ENCODE measurements at regions not wholly inside any gene's neighbourhood (a gene's known extent, or its start where the extent isn't known, plus 50 kb on each side); places are given as distances from the start of the nearest gene placed in this dataset.

DNA sequence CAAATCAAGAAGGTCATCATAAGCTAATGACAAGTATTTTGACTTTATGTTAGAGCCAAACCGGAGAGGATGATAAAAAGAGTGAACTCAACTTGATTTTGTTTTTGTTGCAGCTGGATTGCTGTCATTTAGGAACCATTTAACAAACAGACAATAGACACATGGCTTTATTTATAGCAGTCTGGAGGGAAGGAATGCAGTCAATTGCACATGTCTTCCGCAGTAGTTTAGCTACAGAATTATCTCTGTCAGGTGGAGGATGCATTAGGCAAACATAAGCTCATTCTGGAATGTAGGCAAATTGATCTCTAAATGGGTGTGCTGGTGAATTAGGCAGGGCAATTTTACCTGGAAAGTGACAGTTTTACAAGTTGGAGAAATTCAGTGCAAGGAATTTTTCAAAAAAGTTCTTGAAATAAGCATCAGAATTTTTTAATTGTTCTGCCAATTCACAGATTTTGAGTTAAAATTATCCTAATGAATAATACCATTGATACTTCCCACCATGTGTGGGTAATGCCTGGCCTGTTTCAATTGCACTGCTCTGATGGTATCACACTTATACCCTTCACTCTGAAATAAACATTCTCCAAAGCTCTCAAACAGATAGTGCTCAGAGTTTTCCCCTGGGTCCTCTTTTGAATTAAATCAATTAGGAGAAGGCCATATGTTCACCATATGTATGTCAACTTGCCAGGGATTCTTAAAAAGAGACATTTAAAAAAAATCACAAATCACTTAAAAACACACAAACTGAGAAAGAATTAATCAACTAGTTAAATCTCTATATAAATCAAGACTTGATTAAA, 318.3 kb downstream of the NDFIP2 start:
- TF ChIP-seq CTCF (conservative IDR thresholded peaks at IDR 0.05), result no peak
- TF ChIP-seq EZH2 (IDR thresholded peaks at IDR 0.05; ENCODE audit: low read depth), result no peak
